Left kidney (tissue), 1 donor: ENCODE measurements at regions not wholly inside any gene's neighbourhood (a gene's known extent, or its start where the extent isn't known, plus 50 kb on each side); places are given as distances from the start of the nearest gene placed in this dataset.

Experiments used
- DNase-seq: peaks from one replicate; pipeline ENCODE4 v3.0.0-alpha.2; 2013

GRCh38 chr18:64615021-64615420 is 466.1 kb upstream of the LINC00305 start:
- DNase-seq = no peak

GRCh38 chr18:64614446-64614845 is 465.6 kb upstream of the LINC00305 start:
- no peak for DNase-seq

GRCh38 chr18:64592246-64592645 is 443.4 kb upstream of the LINC00305 start:
- no peak for DNase-seq

- no peak for DNase-seq
Measured at GRCh38 chr18:64589000-64589399, 440.1 kb upstream of the LINC00305 start.

GRCh38 chr18:64566456-64566855 is 417.6 kb upstream of the LINC00305 start:
- DNase-seq = no peak

- DNase-seq = no peak
Measured at GRCh38 chr18:64562651-64563050, 413.8 kb upstream of the LINC00305 start.

- no peak for DNase-seq
Measured at GRCh38 chr18:64546451-64546850, 397.6 kb upstream of the LINC00305 start.

- DNase-seq = no peak
Measured at GRCh38 chr18:64539847-64540246, 391.0 kb upstream of the LINC00305 start.

GRCh38 chr18:64528646-64529045 is 379.8 kb upstream of the LINC00305 start:
- DNase-seq = no peak

- DNase-seq = no peak
Measured at GRCh38 chr18:64519201-64519600, 370.3 kb upstream of the LINC00305 start.

- no peak for DNase-seq
Measured at GRCh38 chr18:64518191-64518590, 369.3 kb upstream of the LINC00305 start.

GRCh38 chr18:64513401-64513800 is 364.5 kb upstream of the LINC00305 start:
- DNase-seq = no peak

GRCh38 chr18:64490207-64490606 is 341.3 kb upstream of the LINC00305 start:
- DNase-seq = no peak

GRCh38 chr18:64488698-64489097 is 339.8 kb upstream of the LINC00305 start:
- DNase-seq = no peak

- no peak for DNase-seq
Measured at GRCh38 chr18:64474773-64475172, 325.9 kb upstream of the LINC00305 start.

- no peak for DNase-seq
Measured at GRCh38 chr18:64474255-64474654, 325.4 kb upstream of the LINC00305 start.

- no peak for DNase-seq
Measured at GRCh38 chr18:64449434-64449833, 300.5 kb upstream of the LINC00305 start.

GRCh38 chr18:64444819-64445218 is 295.9 kb upstream of the LINC00305 start:
- no peak for DNase-seq

- DNase-seq = no peak
Measured at GRCh38 chr18:64438178-64438577, 289.3 kb upstream of the LINC00305 start.

GRCh38 chr18:64436111-64436510 is 287.2 kb upstream of the LINC00305 start:
- no peak for DNase-seq

GRCh38 chr18:64419156-64419555 is 270.3 kb upstream of the LINC00305 start:
- DNase-seq = no peak

- DNase-seq = no peak
Measured at GRCh38 chr18:64416990-64417389, 268.1 kb upstream of the LINC00305 start.

- DNase-seq = no peak
Measured at GRCh38 chr18:64415218-64415617, 266.3 kb upstream of the LINC00305 start.

GRCh38 chr18:64410685-64411084 is 261.8 kb upstream of the LINC00305 start:
- DNase-seq = no peak

- DNase-seq = no peak
Measured at GRCh38 chr18:64409511-64409910, 260.6 kb upstream of the LINC00305 start.
